ENCODE measurements at regions not wholly inside any gene's neighbourhood (a gene's known extent, or its start where the extent isn't known, plus 50 kb on each side); places are given as distances from the start of the nearest gene placed in this dataset.

DNA sequence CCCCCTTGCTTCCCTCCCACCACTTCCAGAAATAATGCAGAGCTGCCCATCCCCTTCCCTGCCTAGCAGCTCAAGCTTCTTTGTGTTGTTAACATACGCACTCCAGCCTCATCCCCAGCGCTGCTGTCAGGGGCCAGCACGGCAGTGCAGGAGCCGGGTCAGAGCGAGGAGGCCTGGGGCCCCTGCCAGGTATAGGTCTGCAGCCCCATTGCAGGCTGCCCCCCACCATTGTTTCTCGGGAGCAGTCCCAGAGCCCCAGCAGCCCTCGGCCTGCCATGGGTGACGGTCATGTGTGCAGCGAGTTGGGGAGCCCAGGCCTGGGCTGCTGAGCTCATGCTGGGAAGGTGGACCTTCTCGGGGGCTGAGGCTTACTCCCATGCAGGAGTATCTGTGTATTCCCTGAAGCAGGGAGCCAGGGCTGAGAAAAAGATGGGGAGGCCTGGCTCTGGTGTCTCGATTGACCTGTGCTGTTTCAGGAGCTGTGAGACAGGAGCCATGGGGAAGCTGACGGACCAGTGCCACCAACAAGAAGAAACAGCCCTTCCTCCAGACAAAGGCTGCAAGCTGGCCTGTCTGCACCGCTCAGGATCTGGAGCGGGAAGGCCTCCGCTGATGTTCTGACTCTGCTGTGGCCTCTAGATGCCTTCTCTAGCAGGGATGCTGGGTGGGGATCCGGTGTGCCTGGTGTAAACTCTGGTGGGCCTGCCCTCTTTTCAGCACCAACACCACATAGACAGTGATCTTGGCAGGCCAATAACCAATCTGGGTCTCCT lies 220.5 kb upstream of the B3GAT1 start:
- H3K27ac ChIP-seq = no peak overlapping the region
- H3K36me3 ChIP-seq = no peaks in the 10 kb centered on the region
- no peak overlapping the region for H3K4me3 ChIP-seq
- TF ChIP-seq POLR2AphosphoS5 (IDR thresholded peaks at IDR 0.05) = no peak
- TF ChIP-seq EP300 (IDR thresholded peaks at IDR 0.05; ENCODE audit: low read depth) = no peak
- TF ChIP-seq, protein P1, sequence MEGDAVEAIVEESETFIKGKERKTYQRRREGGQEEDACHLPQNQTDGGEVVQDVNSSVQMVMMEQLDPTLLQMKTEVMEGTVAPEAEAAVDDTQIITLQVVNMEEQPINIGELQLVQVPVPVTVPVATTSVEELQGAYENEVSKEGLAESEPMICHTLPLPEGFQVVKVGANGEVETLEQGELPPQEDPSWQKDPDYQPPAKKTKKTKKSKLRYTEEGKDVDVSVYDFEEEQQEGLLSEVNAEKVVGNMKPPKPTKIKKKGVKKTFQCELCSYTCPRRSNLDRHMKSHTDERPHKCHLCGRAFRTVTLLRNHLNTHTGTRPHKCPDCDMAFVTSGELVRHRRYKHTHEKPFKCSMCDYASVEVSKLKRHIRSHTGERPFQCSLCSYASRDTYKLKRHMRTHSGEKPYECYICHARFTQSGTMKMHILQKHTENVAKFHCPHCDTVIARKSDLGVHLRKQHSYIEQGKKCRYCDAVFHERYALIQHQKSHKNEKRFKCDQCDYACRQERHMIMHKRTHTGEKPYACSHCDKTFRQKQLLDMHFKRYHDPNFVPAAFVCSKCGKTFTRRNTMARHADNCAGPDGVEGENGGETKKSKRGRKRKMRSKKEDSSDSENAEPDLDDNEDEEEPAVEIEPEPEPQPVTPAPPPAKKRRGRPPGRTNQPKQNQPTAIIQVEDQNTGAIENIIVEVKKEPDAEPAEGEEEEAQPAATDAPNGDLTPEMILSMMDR (IDR thresholded peaks at IDR 0.05) = no peak
- no peak for TF ChIP-seq POLR2A (IDR thresholded peaks at IDR 0.05)
- WGBS, 2 donors (ENCODE audit: low coverage in 1 of 2) = 79% methylated on average over 15 of the region's 16 CpGs; no CpG with 5 or more reads in 1 of the 2 donors
- DNase-seq = no peak
- no peaks in the 10 kb centered on the region for H3K9me3 ChIP-seq
- H3K4me1 ChIP-seq = no peaks in the 10 kb centered on the region
- intact Hi-C loops (cut with DNase I; ENCODE audit: low total_unique reads) = no loop called here
- in situ Hi-C loops (cut with MboI; ENCODE audit: low pct_ligation_motif_present in 1 of 4, low pct_unique_long_range_greater_than_20kb in 1 of 4, low sequenced_read_pairs in 3 of 4) = no loop called here
- H3K27me3 ChIP-seq = no peaks in the 10 kb centered on the region

DNA sequence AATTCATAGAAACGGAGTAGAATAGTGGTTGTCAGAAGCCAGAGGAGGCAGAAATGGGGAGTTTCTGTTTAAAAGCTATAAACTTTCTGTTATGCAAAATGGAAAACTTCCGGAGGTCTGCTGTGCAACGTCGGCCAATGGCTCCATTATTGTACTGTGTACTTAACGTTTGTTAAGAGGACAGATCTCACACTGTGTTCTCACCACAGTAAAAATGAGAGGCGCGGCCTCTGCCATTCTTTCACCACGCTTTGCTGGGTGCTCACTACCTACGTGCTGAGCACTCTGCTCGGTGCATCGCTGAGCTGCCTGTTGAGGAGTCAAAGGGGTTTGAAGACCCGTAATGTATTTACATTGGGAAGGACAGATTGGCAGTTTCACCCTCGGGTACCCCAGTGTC lies 218.8 kb upstream of the B3GAT1 start:
- Histone ChIP-seq H3K4me1 (no peaks in the 10 kb centered on the region), H3K9me3 (no peaks in the 10 kb centered on the region), H3K36me3 (no peaks in the 10 kb centered on the region), H3K4me3 (no peak overlapping the region), H3K27me3 (peaks cover 4% of the 10 kb centered on the region), H3K27ac (no peak overlapping the region)
- DNase-seq = no peak
- intact Hi-C loops (cut with DNase I; ENCODE audit: low total_unique reads) = no loop called here
- no peak for TF ChIP-seq POLR2A (IDR thresholded peaks at IDR 0.05)
- TF ChIP-seq, protein P1 (IDR thresholded peaks at IDR 0.05) = no peak
- no peak for TF ChIP-seq EP300 (IDR thresholded peaks at IDR 0.05; ENCODE audit: low read depth)
- TF ChIP-seq POLR2AphosphoS5 (IDR thresholded peaks at IDR 0.05) = no peak
- in situ Hi-C loops (cut with MboI; ENCODE audit: low pct_ligation_motif_present in 1 of 4, low pct_unique_long_range_greater_than_20kb in 1 of 4, low sequenced_read_pairs in 3 of 4) = no loop called here
- WGBS, 2 donors (ENCODE audit: low coverage in 1 of 2) = 56 to 71% methylated on average over 5 to 13 of the region's 13 CpGs

DNA sequence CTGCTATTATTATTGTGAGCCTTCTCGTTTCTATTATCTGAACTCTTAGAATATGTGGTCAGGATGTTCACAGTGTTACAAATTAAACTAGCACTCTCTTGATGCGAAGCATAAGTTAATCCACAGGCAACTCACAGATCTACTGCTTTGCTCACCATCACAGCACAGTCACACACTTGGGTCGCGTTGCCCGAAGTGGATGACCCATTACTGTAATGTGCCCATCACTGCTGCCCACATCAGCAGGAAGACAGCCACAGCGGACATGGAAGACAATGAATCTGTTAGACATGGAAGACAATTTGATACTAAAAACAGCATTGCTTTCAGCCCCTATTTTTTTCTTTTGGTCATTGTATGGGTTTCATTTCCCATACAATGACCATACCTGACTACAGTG lies 216.4 kb upstream of the B3GAT1 start:
- peaks cover 4% of the 10 kb centered on the region for H3K27me3 ChIP-seq
- in situ Hi-C loops (cut with MboI; ENCODE audit: low pct_ligation_motif_present in 1 of 4, low pct_unique_long_range_greater_than_20kb in 1 of 4, low sequenced_read_pairs in 3 of 4) (no loop called here), intact Hi-C loops (cut with DNase I; ENCODE audit: low total_unique reads) (no loop called here)
- no peaks in the 10 kb centered on the region for H3K9me3 ChIP-seq
- H3K4me1 ChIP-seq = no peaks in the 10 kb centered on the region
- TF ChIP-seq POLR2AphosphoS5 (IDR thresholded peaks at IDR 0.05) (no peak), EP300 (IDR thresholded peaks at IDR 0.05; ENCODE audit: low read depth) (no peak), POLR2A (IDR thresholded peaks at IDR 0.05) (no peak)
- TF ChIP-seq, protein P1 (IDR thresholded peaks at IDR 0.05) = no peak
- H3K36me3 ChIP-seq = no peaks in the 10 kb centered on the region
- WGBS, 2 donors (ENCODE audit: low coverage in 1 of 2) = 85 to 98% methylated on average over 6 of the region's 6 CpGs
- no peak for DNase-seq
- no peak overlapping the region for H3K4me3 ChIP-seq
- no peak overlapping the region for H3K27ac ChIP-seq

DNA sequence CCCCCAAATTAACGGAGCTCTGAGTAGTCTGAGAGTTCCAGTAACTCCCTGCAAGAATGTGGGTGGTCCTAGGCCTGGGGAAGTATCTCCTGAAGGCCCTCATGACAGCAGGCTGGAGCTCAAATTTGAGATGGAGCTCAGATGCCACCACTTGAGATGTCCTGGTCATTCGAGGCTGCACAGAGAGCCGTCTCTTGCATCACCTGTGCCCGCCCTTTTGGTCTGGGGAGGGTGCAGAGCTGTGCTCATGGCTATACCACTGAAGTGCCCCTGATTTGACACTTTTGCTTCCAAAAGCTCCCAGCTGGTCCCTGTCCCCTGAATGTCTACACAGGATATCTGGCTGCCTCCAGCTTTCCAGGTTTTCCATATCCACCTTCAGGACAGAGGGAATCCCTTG lies 214.0 kb upstream of the B3GAT1 start:
- H3K4me3 ChIP-seq = no peak overlapping the region
- intact Hi-C loops (cut with DNase I; ENCODE audit: low total_unique reads) = no loop called here
- H3K27me3 ChIP-seq = peaks cover 4% of the 10 kb centered on the region
- no peaks in the 10 kb centered on the region for H3K4me1 ChIP-seq
- DNase-seq = no peak
- no peak overlapping the region for H3K27ac ChIP-seq
- no peaks in the 10 kb centered on the region for H3K36me3 ChIP-seq
- TF ChIP-seq, protein P1 (IDR thresholded peaks at IDR 0.05) = no peak
- TF ChIP-seq POLR2AphosphoS5 (IDR thresholded peaks at IDR 0.05) (no peak), POLR2A (IDR thresholded peaks at IDR 0.05) (no peak), EP300 (IDR thresholded peaks at IDR 0.05; ENCODE audit: low read depth) (no peak)
- in situ Hi-C loops (cut with MboI; ENCODE audit: low pct_ligation_motif_present in 1 of 4, low pct_unique_long_range_greater_than_20kb in 1 of 4, low sequenced_read_pairs in 3 of 4) = no loop called here
- no peaks in the 10 kb centered on the region for H3K9me3 ChIP-seq
- WGBS, 2 donors (ENCODE audit: low coverage in 1 of 2) = 78% methylated on average over 4 of the region's 4 CpGs; no CpG with 5 or more reads in 1 of the 2 donors
